ENCODE measurements at regions not wholly inside any gene's neighbourhood (a gene's known extent, or its start where the extent isn't known, plus 50 kb on each side); places are given as distances from the start of the nearest gene placed in this dataset.
"Not testable (repeated sequence)": the region's sequence is repeated elsewhere in the genome, so short reads cannot be mapped to it uniquely, and the experiment has no call there.

DNA sequence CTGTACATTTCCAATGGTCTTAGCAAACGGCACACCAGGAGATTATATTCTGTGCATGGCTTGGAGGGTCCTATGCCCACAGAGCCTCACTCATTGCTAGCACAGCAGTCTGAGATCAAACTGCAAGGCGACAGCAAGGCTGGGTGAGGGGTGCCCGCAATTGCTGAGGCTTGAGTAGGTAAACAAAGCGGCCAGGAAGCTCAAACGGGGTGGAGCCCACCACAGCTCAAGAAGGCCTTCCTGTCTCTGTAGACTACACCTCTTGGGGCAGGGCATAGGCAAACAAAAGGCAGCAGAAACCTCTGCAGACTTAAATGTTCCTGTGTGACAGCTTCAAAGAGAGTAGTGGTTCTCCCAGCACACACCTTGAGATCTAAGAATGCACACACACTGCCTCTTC lies 91.3 kb downstream of the OR4A5 start:
- not testable (repeated sequence) for TF ChIP-seq CTCF (IDR thresholded peaks at IDR 0.05 in 8 of 11, conservative IDR thresholded peaks at IDR 0.05 in 3 of 11); POLR2A (IDR thresholded peaks at IDR 0.05)
